HK-2 (cell line): ENCODE measurements at regions not wholly inside any gene's neighbourhood (a gene's known extent, or its start where the extent isn't known, plus 50 kb on each side); places are given as distances from the start of the nearest gene placed in this dataset.
"Not testable (repeated sequence)": the region's sequence is repeated elsewhere in the genome, so short reads cannot be mapped to it uniquely, and the experiment has no call there.

Experiments
- DNase-seq: peaks from one replicate; pipeline ENCODE4 v3.0.0-alpha.2; 2018; ENCODE audit not compliant: unreplicated experiment

DNA sequence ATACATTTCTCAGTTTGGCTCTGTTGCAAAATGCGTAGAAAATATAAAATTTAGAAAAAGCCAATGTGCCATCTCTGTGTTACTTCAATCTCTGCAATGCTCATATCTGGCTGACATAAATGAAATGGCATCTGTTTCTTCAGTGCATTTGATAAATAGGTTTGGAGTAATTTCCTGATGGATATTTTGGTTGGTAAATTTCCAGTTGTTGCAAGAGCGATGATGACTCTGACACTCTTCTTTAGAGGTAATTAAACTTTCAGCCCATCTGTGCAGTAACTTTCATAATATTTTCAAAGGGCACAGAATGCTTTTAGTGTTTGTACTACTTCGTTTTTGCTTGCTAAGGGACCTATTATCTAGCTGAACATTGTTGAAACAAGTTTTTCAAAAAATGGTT is 1286.4 kb downstream of the PCDH9 start:
- DNase-seq = no peak

- DNase-seq = no peak
Measured at GRCh38 chr13:65943024-65943423, 1287.1 kb downstream of the PCDH9 start.

- DNase-seq = no peak
Measured at GRCh38 chr13:65940720-65941119, 1289.4 kb downstream of the PCDH9 start.

DNA sequence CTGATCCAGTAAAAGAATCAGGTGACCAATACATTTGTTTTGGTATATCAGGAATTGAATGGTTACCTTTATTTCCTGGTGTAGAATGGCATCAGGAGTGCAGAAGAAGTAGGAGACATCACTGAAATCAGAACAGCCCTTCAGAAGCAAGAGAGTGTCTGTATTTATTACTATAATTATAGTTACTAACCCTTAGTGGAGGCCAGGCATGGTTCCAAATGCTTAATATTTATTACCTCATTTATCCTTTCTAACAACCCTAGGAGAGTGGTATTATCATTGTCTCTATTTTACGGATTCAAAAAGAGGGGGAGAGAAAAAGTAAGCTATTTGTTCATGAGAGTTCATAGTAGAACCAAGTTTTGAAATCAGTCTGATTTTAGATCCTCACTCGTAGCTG is 1292.9 kb downstream of the PCDH9 start:
- DNase-seq = no peak

DNA sequence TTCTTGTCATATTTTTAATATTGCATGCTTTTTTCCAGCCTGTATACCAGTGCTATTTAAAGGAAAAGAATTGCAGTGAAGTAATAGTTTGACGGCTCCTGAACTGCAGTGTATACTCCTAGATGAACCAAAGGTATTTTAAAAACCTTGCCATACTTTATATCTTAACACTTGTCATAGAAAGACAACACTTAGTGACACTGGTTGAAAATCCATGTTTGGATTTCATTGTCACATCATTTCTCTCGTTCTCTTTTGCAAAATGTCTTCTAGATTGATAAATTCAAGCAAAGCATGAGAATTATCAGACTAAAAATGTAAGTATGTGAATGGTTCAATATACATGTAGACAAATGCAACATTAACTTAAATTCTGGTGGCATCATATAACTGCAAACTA is 1293.9 kb downstream of the PCDH9 start:
- no peak for DNase-seq

DNA sequence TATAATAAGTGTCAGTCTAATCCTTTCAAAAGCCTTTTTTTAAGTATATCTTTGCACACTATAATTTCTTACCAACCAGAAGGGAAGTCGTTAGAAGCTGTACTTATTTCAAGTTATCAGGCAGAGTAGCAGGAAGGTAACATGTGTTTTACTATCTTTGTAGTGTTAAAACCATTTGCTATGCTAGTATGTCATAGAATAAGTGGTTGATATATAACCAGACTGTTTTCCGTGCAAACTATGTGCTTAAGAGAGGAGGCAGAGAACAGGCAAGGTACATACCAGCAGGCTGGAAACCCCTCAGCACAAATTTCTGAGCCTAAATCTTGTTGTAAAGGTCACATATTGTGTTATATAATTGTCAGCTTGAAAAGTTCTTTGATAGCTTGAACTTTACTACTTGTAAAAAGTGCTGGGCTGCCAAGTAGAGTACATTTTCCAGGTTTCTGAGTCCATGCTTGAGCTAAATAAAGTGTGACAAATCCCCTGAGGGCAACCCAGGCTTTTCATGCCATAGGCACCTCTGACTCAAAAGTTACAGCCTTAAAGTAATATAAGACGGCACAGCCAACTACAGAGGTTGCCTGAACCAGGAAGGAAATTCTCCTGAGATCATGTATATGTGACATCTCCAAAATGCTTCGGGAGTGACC is 1297.4 kb downstream of the PCDH9 start:
- no peak for DNase-seq

- DNase-seq = no peak
Measured at GRCh38 chr13:65932013-65932412, 1298.1 kb downstream of the PCDH9 start.

- DNase-seq = no peak
Measured at GRCh38 chr13:65929436-65929835, 1300.7 kb downstream of the PCDH9 start.

GRCh38 chr13:65926750-65927171 is 1303.4 kb downstream of the PCDH9 start:
- no peak for DNase-seq

DNA sequence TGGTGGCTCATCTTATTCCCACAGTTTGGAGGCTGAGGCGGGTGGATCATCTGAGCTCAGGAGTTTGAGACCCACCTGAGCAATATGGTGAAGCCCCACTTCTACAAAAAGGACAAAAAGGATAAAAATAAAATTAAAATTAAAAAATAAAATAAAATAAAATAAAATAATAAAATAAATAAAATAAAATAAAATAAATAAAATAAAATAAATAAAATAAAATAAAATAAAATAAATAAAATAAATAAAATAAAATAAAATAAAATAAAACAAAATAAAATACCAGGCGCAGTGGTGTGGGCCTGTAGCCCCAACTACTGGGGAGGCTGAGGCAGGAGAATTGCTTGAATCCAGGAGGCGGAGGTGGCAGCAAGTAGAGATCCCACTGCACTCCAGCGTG is 1307.3 kb downstream of the PCDH9 start:
- DNase-seq = not testable (repeated sequence)

DNA sequence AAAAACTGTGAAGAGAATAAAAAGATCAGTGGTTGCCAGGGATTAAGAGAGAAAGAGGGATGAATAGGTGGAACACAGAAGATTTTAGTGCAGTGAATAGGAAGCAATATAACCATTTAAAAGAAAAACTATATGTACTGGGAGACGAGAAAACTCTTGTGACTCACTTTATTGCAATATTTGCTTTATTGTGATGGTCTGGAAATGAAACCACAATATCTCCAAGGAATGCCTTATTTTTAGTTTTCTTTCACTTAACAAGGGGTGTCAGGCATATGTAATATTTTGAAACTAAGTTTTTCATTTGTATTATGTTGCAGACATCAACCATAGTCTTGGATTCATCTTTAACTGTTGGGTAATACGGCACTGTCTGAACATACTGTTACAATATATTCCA is 1308.2 kb downstream of the PCDH9 start:
- no peak for DNase-seq

GRCh38 chr13:65917731-65918130 is 1312.4 kb downstream of the PCDH9 start:
- no peak for DNase-seq

GRCh38 chr13:65915195-65915594 is 1314.9 kb downstream of the PCDH9 start:
- DNase-seq = no peak

DNA sequence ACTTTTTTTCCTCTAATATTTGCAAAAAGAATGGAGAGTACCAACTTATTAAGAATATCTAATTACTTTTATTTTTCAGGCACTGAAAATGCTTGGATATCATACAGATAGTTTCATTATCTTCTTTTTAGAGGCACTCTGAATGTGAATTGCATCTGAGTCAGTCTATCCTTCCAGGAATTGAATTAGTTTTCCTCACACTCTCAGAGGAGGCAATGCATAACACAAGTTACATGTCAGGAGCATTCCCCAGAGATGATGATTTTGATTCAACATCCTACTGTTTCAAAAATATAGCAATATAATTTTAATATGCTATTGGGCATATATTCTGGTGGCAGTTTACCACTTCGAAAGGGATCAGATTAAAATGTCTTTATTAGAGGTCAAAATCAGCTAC is 1315.4 kb downstream of the PCDH9 start:
- no peak for DNase-seq

- DNase-seq = no peak
Measured at GRCh38 chr13:65913173-65913572, 1317.0 kb downstream of the PCDH9 start.

DNA sequence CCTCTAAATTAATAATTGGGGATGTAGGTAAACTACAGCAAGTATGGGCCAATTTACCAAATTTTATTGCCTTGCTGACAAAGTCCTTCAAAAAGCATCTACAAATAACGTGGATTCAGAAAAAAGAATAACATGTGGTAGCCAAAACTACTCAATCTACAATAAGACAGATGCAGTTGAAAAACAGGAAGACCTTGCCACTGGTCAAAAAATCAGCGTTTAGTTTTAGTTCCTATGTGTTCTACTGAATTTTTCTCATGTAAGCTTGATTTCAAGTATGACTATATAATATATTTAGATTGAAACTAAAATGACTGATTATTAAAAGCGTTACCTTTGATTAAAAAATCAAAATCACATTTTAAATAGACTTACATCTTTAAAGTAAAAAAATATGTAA is 1317.6 kb downstream of the PCDH9 start:
- no peak for DNase-seq

DNA sequence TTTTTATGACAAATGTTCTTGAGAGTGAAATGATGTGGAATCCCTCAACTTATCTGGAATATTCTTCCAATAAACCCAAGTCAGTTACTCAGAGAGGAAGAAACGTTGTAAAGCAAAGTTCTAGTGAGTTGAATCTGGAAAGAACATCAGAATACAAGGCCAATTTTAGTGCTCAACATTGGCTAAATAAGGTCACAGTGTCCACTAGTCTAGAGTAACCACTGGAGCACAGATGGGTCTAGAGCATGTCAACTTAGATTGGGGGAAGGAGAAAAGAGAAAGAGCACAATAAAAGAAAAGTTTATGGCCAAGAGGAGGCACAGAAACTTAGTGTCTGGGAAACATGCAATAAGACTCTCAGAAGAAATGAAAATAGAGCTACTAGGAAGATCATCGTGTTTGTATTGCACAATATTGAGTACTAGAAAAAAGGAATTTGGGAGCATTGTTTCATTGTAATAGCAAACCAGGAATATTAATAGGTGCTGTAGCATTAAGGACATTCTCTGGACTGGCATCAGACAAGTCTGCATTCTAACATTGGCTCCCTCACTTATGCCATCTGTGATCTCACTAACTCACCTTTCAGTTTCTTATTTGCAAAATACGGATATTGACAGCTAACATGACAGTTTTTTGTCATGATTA is 1318.5 kb downstream of the PCDH9 start:
- no peak for DNase-seq

- DNase-seq = no peak
Measured at GRCh38 chr13:65909501-65909900, 1320.6 kb downstream of the PCDH9 start.

DNA sequence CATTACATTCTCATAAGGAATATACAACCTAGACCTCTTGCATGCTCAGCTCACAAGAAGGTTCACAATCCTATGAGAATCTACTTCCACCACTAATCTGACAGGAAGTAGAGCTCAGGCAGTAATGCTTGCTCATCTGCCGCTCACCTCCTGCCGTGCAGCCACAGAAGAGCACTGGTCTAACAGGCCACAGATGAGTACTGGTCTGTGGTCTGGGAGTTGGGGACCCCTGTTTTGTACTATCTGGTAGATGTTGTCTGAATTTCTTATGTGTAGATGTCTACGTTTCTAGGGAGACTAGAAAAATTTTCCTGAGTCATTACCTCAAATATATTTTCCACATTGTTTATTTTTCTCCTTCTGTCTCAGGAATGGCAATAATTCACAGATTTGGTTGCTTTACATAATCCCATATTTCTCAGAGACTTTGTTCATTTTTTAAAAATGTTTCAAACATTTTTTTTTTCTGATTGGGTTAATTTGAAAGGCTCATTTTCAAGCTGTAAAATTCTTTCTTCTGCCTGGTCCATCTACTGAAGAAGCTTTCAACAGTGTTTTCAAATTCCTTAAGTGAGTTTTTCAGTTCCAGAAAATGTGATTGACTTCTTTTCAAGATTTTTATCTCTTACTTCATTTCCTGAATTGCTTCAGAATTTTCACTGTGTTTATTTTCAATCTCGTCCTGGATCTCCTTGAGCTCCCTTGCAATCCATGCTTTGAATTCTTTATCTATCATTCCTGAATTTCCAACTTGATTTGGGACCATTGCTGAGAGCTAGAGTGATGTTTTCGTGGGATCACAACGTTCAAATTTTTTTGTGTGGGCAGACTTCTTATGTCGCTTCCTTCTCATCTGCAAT is 1322.2 kb downstream of the PCDH9 start:
- no peak for DNase-seq

DNA sequence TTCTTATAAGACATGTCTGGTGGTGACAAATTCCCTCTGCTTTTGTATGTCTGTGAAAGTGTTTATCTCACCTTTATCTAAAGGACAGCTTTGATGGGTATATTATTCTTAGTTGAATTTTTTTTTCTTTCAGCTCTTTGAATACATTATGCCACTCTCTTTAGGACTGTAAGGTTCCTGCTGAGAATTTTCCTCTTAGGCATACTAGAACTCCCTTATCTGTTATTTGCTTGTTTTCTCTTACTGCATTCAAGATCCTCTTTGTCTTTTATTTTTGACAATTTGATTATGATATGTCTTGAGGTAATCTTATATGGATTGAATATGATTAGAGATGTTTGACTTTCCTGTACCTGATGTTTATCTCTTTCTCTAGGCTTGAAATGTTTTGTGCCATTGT is 1328.4 kb downstream of the PCDH9 start:
- no peak for DNase-seq

DNA sequence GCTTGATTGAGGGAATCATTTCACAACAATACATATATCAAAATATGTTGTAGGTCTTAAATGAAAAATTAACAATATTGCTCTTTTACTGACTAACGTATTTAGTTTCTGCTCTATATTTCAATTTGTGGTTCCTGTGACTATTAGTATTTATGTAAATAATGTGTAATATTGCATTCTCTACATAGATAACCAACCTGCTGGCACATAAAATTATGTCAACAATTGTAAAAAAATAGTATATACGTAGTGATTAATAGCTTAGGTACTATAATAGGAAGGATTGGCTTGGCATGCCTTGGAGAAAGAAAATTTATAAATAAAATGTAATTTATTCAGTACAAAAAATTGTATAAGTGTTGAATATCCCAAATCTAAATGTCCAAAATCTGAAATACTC is 1336.1 kb downstream of the PCDH9 start:
- no peak for DNase-seq

DNA sequence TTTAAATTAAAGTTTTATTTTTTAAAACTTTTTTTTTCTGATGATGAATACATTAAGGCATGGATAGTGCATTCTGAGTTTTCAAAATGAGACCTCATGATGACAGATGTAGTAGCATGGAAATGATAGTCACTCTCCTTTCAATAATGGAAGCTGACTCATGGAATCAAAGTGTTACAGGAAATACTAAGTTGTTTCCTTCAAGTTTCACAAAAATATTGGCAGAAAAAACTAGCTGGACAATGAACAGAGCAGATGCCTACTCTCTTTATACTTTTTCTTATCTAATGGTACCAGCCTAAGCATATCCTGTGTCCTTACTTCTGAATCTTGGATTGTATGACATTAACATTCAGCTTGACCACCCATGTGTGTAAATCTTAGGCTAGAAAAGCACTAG is 1337.3 kb downstream of the PCDH9 start:
- no peak for DNase-seq

DNA sequence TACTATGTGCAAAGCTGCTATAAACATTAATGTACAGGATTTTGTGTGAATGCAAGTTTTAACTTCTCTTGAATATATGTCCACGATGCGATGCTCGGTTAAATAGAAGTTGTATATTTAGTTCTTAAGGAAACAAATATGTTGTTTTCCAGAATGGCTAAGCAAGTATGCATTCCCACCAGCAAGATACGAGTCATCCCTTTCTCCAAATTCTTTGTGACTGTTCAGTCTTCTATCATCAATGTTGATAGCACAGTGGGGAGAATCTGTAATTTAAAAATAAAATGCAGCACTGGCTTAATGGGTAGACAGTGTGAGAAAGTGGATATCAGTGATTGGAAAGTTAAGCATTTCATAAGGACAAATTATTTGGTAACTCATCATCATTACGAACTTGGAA is 1340.8 kb downstream of the PCDH9 start:
- no peak for DNase-seq
